WERI-Rb-1 (cell line): ENCODE measurements at regions not wholly inside any gene's neighbourhood (a gene's known extent, or its start where the extent isn't known, plus 50 kb on each side); places are given as distances from the start of the nearest gene placed in this dataset.

Experiments used
- DNase-seq: peaks from one replicate; pipeline ENCODE4 v3.0.0-alpha.2; 2020
- H3K27ac ChIP-seq: fragments of 250-450 bp; sonication (Bioruptor Pico); 2 replicates; pipeline ENCODE4 v1.5.1; 2020; ENCODE audit warnings: mild to moderate bottlenecking, moderate library complexity
- H3K27me3 ChIP-seq: fragments of 250-450 bp; sonication (Bioruptor Pico); 2 replicates; pipeline ENCODE4 v1.5.1; 2021; ENCODE audit warnings: mild to moderate bottlenecking, low read depth, moderate library complexity; ENCODE audit not compliant: insufficient read depth, severe bottlenecking
- H3K36me3 ChIP-seq: fragments of 250-450 bp; sonication (Bioruptor Pico); 2 replicates; pipeline ENCODE4 v1.5.1; 2020; ENCODE audit warnings: mild to moderate bottlenecking, moderate library complexity
- H3K4me3 ChIP-seq: 2 replicates; pipeline ENCODE4 v1.5.1; 2011; ENCODE audit warnings: low read depth, mild to moderate bottlenecking, control low read depth, low read length
- H3K9me3 ChIP-seq: fragments of 250-450 bp; sonication (Bioruptor Pico); 2 replicates; pipeline ENCODE4 v1.5.1; 2021; ENCODE audit warnings: mild to moderate bottlenecking, moderate library complexity; ENCODE audit not compliant: severe bottlenecking
- TF ChIP-seq, protein P1 (sequence below): IDR thresholded peaks from 2 replicates; pipeline ENCODE4 v1.5.1; 2011; ENCODE audit warnings: low read depth, mild to moderate bottlenecking, control low read depth, inconsistent platforms, low read length

DNA sequence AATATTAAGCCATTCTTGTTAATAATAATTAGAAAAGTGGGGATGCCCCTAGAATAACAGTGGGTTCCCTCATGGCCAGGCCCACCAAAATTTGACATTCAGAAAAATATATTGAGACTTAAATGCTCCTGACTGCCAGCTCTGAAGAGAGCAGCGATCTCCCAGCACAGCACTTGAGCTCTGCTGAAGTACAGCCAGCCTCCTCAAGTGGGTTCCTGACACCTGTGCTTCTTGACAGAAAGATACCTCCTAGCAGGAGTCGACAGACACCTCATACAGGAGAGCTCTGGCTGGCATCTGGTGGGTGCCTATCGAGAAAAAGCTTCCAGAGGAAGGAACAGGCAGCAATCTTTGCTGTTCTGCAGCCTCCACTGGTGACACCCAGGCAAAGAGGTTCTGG, 261.5 kb downstream of the DTWD2 start:
- no peak overlapping the region for H3K27ac ChIP-seq
- DNase-seq, result no peak
- H3K4me3 ChIP-seq, result no peak overlapping the region
- no peaks in the 10 kb centered on the region for H3K9me3 ChIP-seq
- no peaks in the 10 kb centered on the region for H3K27me3 ChIP-seq
- TF ChIP-seq, protein P1, sequence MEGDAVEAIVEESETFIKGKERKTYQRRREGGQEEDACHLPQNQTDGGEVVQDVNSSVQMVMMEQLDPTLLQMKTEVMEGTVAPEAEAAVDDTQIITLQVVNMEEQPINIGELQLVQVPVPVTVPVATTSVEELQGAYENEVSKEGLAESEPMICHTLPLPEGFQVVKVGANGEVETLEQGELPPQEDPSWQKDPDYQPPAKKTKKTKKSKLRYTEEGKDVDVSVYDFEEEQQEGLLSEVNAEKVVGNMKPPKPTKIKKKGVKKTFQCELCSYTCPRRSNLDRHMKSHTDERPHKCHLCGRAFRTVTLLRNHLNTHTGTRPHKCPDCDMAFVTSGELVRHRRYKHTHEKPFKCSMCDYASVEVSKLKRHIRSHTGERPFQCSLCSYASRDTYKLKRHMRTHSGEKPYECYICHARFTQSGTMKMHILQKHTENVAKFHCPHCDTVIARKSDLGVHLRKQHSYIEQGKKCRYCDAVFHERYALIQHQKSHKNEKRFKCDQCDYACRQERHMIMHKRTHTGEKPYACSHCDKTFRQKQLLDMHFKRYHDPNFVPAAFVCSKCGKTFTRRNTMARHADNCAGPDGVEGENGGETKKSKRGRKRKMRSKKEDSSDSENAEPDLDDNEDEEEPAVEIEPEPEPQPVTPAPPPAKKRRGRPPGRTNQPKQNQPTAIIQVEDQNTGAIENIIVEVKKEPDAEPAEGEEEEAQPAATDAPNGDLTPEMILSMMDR, result no peak
- no peaks in the 10 kb centered on the region for H3K36me3 ChIP-seq

DNA sequence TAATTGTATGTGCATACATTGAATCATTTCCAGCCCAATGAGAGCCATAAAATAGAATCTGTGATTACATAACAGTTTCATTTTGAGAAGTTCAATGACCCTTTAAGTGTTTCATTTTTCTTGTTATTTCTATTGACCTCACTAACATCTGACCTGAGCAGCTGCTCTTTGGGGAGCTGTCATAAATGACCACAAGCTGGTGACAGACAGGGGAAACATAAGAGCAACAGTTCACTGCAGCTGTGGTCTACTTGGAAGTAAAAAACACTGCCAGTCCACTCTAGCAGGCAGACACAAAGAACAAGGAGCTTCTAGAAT, 265.4 kb downstream of the DTWD2 start:
- TF ChIP-seq, protein P1, result no peak
- no peaks in the 10 kb centered on the region for H3K27me3 ChIP-seq
- no peak for DNase-seq
- no peaks in the 10 kb centered on the region for H3K9me3 ChIP-seq
- H3K36me3 ChIP-seq, result no peaks in the 10 kb centered on the region
- no peak overlapping the region for H3K4me3 ChIP-seq
- no peak overlapping the region for H3K27ac ChIP-seq

DNA sequence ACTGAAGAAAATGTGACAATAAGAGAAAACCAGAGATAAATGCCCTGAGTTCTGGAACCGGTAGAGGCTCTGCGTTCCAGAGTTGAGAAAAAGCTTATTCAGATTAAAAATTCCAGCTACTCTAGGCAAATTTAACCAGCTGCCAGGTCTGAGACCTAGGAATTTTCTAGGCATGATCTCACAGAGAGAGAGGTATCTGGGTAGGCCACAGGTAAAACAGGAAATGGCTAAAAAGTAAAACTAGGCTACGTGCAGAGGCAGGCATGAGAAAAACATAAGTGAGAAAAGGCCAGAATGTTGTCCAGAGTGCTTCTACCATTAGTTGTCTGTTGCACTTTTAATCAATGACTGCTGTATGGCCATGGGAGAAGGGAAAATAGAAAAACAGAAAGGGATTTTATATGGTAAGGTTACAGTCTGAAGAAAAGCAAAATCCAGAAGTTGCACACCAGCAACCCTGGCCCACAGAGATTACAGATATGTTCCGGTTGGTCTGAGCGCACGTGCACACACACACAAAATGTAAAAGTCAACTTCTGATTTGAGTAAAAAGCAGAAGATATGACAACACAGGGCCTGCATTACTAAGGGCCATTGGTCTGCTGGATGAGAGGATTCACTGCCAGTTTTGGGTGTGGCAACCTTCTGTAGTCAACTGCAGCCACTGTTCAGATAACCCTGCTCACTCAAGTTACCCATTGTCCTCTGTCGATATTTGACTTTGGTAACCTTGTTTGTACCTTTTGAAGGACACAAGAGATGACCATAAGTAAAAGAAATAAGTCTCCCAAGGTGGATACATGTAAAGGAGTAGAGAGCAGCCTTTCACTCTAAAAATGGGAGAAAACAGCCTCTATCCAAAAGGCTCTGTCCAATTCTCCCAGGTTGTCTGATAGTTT, 266.0 kb downstream of the DTWD2 start:
- TF ChIP-seq, protein P1, result no peak
- Histone ChIP-seq H3K4me3 (no peak overlapping the region), H3K36me3 (no peaks in the 10 kb centered on the region), H3K27ac (no peak overlapping the region), H3K9me3 (no peaks in the 10 kb centered on the region), H3K27me3 (no peaks in the 10 kb centered on the region)
- no peak for DNase-seq

DNA sequence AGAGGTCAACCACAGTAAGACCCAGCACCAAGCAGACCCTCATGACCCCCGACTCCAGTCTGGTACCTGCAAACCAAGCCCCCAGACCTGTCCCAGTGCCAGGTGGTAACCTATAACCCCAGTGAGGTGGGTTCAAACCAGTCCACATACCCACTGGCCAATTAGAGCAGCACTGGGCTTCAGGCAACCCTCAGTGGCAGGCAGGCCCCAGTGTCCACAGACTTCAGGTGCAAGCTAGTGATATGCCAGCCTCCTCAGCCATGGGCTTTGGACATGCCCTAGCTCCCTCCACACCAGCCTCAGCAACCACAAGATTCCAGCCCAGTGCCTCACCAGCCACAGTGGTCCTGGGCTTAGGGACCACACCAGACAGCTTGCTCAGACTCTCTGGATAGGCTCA, 276.6 kb downstream of the DTWD2 start:
- Histone ChIP-seq H3K27ac (no peak overlapping the region), H3K9me3 (peaks cover 6% of the 10 kb centered on the region), H3K36me3 (no peaks in the 10 kb centered on the region), H3K4me3 (no peak overlapping the region), H3K27me3 (no peaks in the 10 kb centered on the region)
- DNase-seq, result no peak
- TF ChIP-seq, protein P1, result no peak

DNA sequence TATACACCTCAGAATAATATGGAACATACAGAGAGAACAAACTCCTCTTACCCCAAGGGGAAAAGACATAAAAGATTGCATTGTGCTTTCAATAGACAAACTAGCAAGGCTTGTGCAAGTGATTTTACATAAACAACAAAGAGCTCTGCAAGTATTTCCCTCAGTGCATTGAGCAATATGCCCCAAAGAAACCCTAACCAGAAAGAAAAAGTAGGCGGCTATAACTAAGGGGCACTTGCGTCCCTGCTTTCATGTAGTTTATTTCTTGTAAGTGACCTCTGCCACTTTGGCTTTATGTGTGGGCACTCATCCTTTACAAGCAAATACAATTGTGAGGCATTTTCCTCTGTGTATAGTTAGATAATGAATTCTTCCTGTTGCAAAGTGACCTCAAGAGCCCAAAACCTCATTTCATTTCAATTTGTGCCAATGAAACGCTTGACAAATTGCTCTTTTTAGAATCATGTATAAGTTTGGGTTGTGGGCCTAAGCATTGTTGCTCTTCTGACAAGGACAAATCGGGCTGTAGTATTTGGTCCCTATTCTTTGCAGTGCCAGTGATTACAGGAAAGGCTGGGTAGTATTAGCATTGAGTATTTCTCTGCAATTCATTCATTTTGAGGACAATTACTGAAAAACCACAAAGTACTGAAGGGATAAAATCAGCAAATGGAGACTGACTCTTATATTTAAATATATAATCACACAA, 282.2 kb downstream of the DTWD2 start:
- TF ChIP-seq, protein P1, result no peak
- Histone ChIP-seq H3K9me3 (peaks cover 9% of the 10 kb centered on the region), H3K27ac (no peak overlapping the region), H3K4me3 (no peak overlapping the region), H3K27me3 (no peaks in the 10 kb centered on the region), H3K36me3 (no peaks in the 10 kb centered on the region)
- no peak for DNase-seq
